GM18873 (cell line): ENCODE measurements at regions not wholly inside any gene's neighbourhood (a gene's known extent, or its start where the extent isn't known, plus 50 kb on each side); places are given as distances from the start of the nearest gene placed in this dataset.
"Not testable (repeated sequence)": the region's sequence is repeated elsewhere in the genome, so short reads cannot be mapped to it uniquely, and the experiment has no call there.

Experiments
- ATAC-seq: cut with Tn5 transposase; IDR thresholded peaks from one replicate; pipeline ENCODE4 v1.9.1; 2021; ENCODE audit warnings: mild to moderate bottlenecking, moderate library complexity, moderate number of reproducible peaks; ENCODE audit not compliant: unreplicated experiment, low FRiP score

GRCh38 chr9:20242510-20243189, 379.6 kb downstream of the MLLT3 start:
- peak; percentile 86 for ATAC-seq

- no peak for ATAC-seq
Observed at GRCh38 chr9:20240498-20240897, 381.8 kb downstream of the MLLT3 start.

GRCh38 chr9:20238921-20239320, 383.4 kb downstream of the MLLT3 start:
- ATAC-seq, result no peak

GRCh38 chr9:20237686-20238085, 384.6 kb downstream of the MLLT3 start:
- ATAC-seq, result no peak

GRCh38 chr9:20236676-20237075, 385.6 kb downstream of the MLLT3 start:
- no peak for ATAC-seq

GRCh38 chr9:20235206-20235605, 387.1 kb downstream of the MLLT3 start:
- not testable (repeated sequence) for ATAC-seq

GRCh38 chr9:20228096-20228495, 394.2 kb downstream of the MLLT3 start:
- no peak for ATAC-seq

- no peak for ATAC-seq
Observed at GRCh38 chr9:20227166-20227874, 395.0 kb downstream of the MLLT3 start.

- no peak for ATAC-seq
Observed at GRCh38 chr9:20226345-20226744, 396.0 kb downstream of the MLLT3 start.

- ATAC-seq, result no peak
Observed at GRCh38 chr9:20225826-20226225, 396.5 kb downstream of the MLLT3 start.

GRCh38 chr9:20224756-20225155, 397.5 kb downstream of the MLLT3 start:
- ATAC-seq, result no peak

- ATAC-seq, result no peak
Observed at GRCh38 chr9:20220286-20220685, 402.0 kb downstream of the MLLT3 start.

GRCh38 chr9:20219437-20219836, 402.9 kb downstream of the MLLT3 start:
- no peak for ATAC-seq

GRCh38 chr9:20217596-20217995, 404.7 kb downstream of the MLLT3 start:
- no peak for ATAC-seq

GRCh38 chr9:20216438-20216837, 405.9 kb downstream of the MLLT3 start:
- ATAC-seq, result no peak

- ATAC-seq, result no peak
Observed at GRCh38 chr9:20215552-20215951, 406.7 kb downstream of the MLLT3 start.

GRCh38 chr9:20212806-20213205, 409.5 kb downstream of the MLLT3 start:
- ATAC-seq, result no peak

- ATAC-seq, result no peak
Observed at GRCh38 chr9:20209391-20210340, 412.6 kb downstream of the MLLT3 start.

GRCh38 chr9:20208961-20209371, 413.3 kb downstream of the MLLT3 start:
- ATAC-seq, result peak; percentile 57

GRCh38 chr9:20208226-20208625, 414.1 kb downstream of the MLLT3 start:
- no peak for ATAC-seq

- no peak for ATAC-seq
Observed at GRCh38 chr9:20207176-20207575, 415.1 kb downstream of the MLLT3 start.
